Esophagus muscularis mucosa (tissue), 4 donors: ENCODE measurements at regions not wholly inside any gene's neighbourhood (a gene's known extent, or its start where the extent isn't known, plus 50 kb on each side); places are given as distances from the start of the nearest gene placed in this dataset.

ENCODE experiments used
- DNase-seq: peaks from one replicate; pipeline ENCODE4 v3.0.0-alpha.2; 2017; ENCODE audit errors: extremely low spot score
- H3K27ac ChIP-seq, 4 donors: fragments of 200-600 bp; sonication (generic); replicated peaks in 1 of 4; 1 replicate in 3 of 4; 2 replicates in 1 of 4; pipeline ENCODE4 v1.5.1; 2016 to 2019; ENCODE audit warnings: mild to moderate bottlenecking in 1 of 4
- H3K27me3 ChIP-seq, 4 donors: fragments of 200-600 bp; sonication (generic); one replicate each; pipeline versions ENCODE4 v1.5.1 to v1.6.0; 2016 to 2019
- H3K36me3 ChIP-seq, 4 donors: fragments of 200-600 bp; sonication (generic); one replicate each; pipeline ENCODE4 v1.5.1; 2016 to 2019
- H3K4me1 ChIP-seq, 4 donors: fragments of 200-600 bp; sonication (generic); one replicate each; pipeline ENCODE4 v1.5.1; 2016 to 2019
- H3K4me3 ChIP-seq, 4 donors: fragments of 200-600 bp; sonication (generic); 1 replicate in 2 of 4; 2 replicates in 2 of 4; pipeline ENCODE4 v1.5.1; 2016 to 2019; ENCODE audit warnings: mild to moderate bottlenecking in 4 of 4, moderate library complexity in 1 of 4
- H3K9me3 ChIP-seq, 4 donors: fragments of 200-600 bp; sonication (generic); 1 replicate in 3 of 4; 2 replicates in 1 of 4; pipeline ENCODE4 v1.5.1; 2016 to 2019
- CTCF ChIP-seq, 3 experiments: fragments of 200-600 bp in 2 of 3; fragments of 450-650 bp in 1 of 3; sonication (generic) in 2 of 3; IDR thresholded peaks; one replicate each; pipeline ENCODE4 v1.5.1; 2017 to 2019; ENCODE audit warnings: antibody characterized with exemption in 3 of 3, mild to moderate bottlenecking in 2 of 3, moderate library complexity in 1 of 3
- EP300 ChIP-seq: sonication (generic); formaldehyde crosslinking; IDR thresholded peaks from one replicate; pipeline ENCODE4 v1.6.1; 2017; ENCODE audit warnings: antibody characterized with exemption
- POLR2A ChIP-seq: fragments of 450-650 bp; IDR thresholded peaks from one replicate; pipeline ENCODE4 v1.6.1; 2017; ENCODE audit warnings: antibody characterized with exemption, moderate library complexity, mild to moderate bottlenecking, low read depth
- POLR2AphosphoS5 ChIP-seq, 2 donors: sonication (generic); formaldehyde crosslinking; IDR thresholded peaks; one replicate each; pipeline ENCODE4 v1.6.1; 2017; ENCODE audit warnings: antibody characterized with exemption in 2 of 2
- WGBS: methylation state at CpG from one replicate; pipeline ENCODE4 v1.1.5; 2018; 5-methylcytosine and 5-hydroxymethylcytosine counted together
- intact Hi-C: fragments of 100-400 bp; cut with DNase I; formaldehyde crosslinking; loops from one replicate; pipeline ENCODE4 v1.15.1; 2023

GRCh38 chr11:16421826-16422225 is 65.5 kb upstream of the SOX6 start:
- Histone ChIP-seq H3K27me3 (no peaks in the 10 kb centered on the region), H3K27ac (no peak overlapping the region), H3K4me1 (peaks cover 0 to 4% (median 0%) of the 10 kb centered on the region in 4 donors), H3K36me3 (no peaks in the 10 kb centered on the region), H3K9me3 (no peaks in the 10 kb centered on the region), H3K4me3 (no peak overlapping the region)
- intact Hi-C loops: no loop called here
- DNase-seq: no peak
- WGBS: 79% methylated on average over 2 of the region's 2 CpGs
- no peak for TF ChIP-seq POLR2A
- TF ChIP-seq EP300: no peak
- TF ChIP-seq POLR2AphosphoS5 (IDR thresholded peaks at IDR 0.05): no peak
- TF ChIP-seq CTCF (IDR thresholded peaks at IDR 0.05): no peak

- TF ChIP-seq EP300: no peak
- no peak for TF ChIP-seq CTCF (IDR thresholded peaks at IDR 0.05)
- no peak for TF ChIP-seq POLR2AphosphoS5 (IDR thresholded peaks at IDR 0.05)
- DNase-seq: no peak
- Histone ChIP-seq H3K4me1 (peaks cover 0 to 4% (median 0%) of the 10 kb centered on the region in 4 donors), H3K36me3 (no peaks in the 10 kb centered on the region), H3K9me3 (no peaks in the 10 kb centered on the region), H3K27ac (no peak overlapping the region), H3K27me3 (no peaks in the 10 kb centered on the region), H3K4me3 (no peak overlapping the region)
- intact Hi-C loops: no loop called here
- WGBS: 68% methylated on average over 5 of the region's 5 CpGs
Measured at GRCh38 chr11:16418428-16419097, 62.2 kb upstream of the SOX6 start.

GRCh38 chr11:16412525-16413172 is 56.3 kb upstream of the SOX6 start:
- 48% methylated on average over 1 of the region's 1 CpG for WGBS
- Histone ChIP-seq H3K9me3 (no peaks in the 10 kb centered on the region), H3K4me3 (no peak overlapping the region), H3K27ac (no peak overlapping the region), H3K36me3 (no peaks in the 10 kb centered on the region), H3K4me1 (no peaks in the 10 kb centered on the region), H3K27me3 (no peaks in the 10 kb centered on the region)
- TF ChIP-seq EP300 (no peak), POLR2A (no peak), CTCF (IDR thresholded peaks at IDR 0.05) (no peak), POLR2AphosphoS5 (IDR thresholded peaks at IDR 0.05) (no peak)
- intact Hi-C loops: no loop called here
- no peak for DNase-seq

GRCh38 chr11:16410479-16410878 is 54.1 kb upstream of the SOX6 start:
- Histone ChIP-seq H3K9me3 (no peaks in the 10 kb centered on the region), H3K4me3 (no peak overlapping the region), H3K27ac (no peak overlapping the region), H3K27me3 (no peaks in the 10 kb centered on the region), H3K36me3 (no peaks in the 10 kb centered on the region), H3K4me1 (no peaks in the 10 kb centered on the region)
- 85% methylated on average over 5 of the region's 5 CpGs for WGBS
- TF ChIP-seq CTCF (IDR thresholded peaks at IDR 0.05) (no peak), POLR2AphosphoS5 (IDR thresholded peaks at IDR 0.05) (no peak), POLR2A (no peak), EP300 (no peak)
- intact Hi-C loops: no loop called here
- no peak for DNase-seq
